ENCODE measurements at regions not wholly inside any gene's neighbourhood (a gene's known extent, or its start where the extent isn't known, plus 50 kb on each side); places are given as distances from the start of the nearest gene placed in this dataset.
A peak's percentile ranks its signal among the peaks of the same experiment; 100 is the strongest.

DNA sequence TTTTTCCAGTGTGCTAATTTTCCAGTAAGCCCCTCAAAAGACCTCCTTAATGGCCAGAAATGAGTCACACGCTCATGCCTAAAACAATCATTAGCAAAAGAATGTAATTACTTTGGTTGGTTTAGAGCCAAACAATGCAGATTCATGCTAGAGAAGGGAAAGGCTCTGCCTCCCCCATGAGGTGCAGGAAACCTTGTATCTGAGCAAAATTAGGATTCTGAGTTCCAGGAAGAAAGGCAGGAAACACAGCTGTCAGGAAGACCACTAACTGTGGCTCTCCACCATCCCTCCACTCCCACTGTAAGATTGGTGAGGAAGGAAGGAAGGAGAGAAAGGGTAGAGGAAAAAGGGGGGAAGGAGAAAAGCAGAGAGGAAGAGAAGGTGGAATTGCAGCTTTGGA is 104.9 kb upstream of the DHX15 start:
- ATAC-seq = no peak
- TF ChIP-seq, protein P1, sequence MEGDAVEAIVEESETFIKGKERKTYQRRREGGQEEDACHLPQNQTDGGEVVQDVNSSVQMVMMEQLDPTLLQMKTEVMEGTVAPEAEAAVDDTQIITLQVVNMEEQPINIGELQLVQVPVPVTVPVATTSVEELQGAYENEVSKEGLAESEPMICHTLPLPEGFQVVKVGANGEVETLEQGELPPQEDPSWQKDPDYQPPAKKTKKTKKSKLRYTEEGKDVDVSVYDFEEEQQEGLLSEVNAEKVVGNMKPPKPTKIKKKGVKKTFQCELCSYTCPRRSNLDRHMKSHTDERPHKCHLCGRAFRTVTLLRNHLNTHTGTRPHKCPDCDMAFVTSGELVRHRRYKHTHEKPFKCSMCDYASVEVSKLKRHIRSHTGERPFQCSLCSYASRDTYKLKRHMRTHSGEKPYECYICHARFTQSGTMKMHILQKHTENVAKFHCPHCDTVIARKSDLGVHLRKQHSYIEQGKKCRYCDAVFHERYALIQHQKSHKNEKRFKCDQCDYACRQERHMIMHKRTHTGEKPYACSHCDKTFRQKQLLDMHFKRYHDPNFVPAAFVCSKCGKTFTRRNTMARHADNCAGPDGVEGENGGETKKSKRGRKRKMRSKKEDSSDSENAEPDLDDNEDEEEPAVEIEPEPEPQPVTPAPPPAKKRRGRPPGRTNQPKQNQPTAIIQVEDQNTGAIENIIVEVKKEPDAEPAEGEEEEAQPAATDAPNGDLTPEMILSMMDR (IDR thresholded peaks at IDR 0.05) = no peak
- no peak for TF ChIP-seq POLR2A (IDR thresholded peaks at IDR 0.05)
- Histone ChIP-seq H3K4me3 (no peak overlapping the region), H3K9me3 (peaks cover 0 to 11% (median 2%) of the 10 kb centered on the region in 12 donors), H3K27ac (no peak overlapping the region), H3K27me3 (no peaks in the 10 kb centered on the region), H3K36me3 (no peaks in the 10 kb centered on the region), H3K4me1 (no peaks in the 10 kb centered on the region)
- intact Hi-C loops (cut with DNase I) = loop anchor here in 7 of 10 donors (5.0 to 10.0 kb wide), 2 partner anchors 202 to 204 kb away; no protein-coding TSS in a partner anchor
- no peak for DNase-seq
- WGBS, 4 donors = 55 to 67% (median 58%) methylated on average over 1 of the region's 1 CpG

DNA sequence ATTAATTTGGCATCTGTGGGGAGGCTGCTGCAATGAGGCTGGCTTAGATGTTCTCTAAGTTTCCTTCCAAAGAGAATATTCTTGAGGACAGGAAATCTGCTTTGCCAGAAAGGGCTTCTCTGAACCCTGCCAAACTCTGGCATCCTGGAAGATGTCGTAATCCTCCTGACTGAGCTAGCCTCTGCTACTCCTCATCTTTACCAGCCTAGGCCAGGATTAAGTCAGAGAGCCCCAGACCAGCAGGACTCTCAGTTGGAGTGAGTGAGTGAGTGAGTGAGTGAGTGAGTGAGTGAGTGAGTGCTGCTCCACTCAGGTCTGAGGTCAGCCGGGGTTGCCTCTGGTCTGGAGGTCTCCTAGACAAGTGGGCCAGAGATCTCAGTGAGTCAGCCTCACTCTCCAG is 104.9 kb upstream of the SOD3 start:
- Histone ChIP-seq H3K27me3 (no peaks in the 10 kb centered on the region), H3K36me3 (no peaks in the 10 kb centered on the region), H3K27ac (no peak overlapping the region), H3K4me1 (no peaks in the 10 kb centered on the region), H3K4me3 (no peak overlapping the region), H3K9me3 (peaks cover 0 to 11% (median 2%) of the 10 kb centered on the region in 12 donors)
- intact Hi-C loops (cut with DNase I) = loop anchor here in 1 of 10 donors (5.0 kb wide), 1 partner anchor 203 kb away; no protein-coding TSS in a partner anchor
- TF ChIP-seq, protein P1 (IDR thresholded peaks at IDR 0.05) = no peak
- TF ChIP-seq POLR2A (IDR thresholded peaks at IDR 0.05) = no peak
- 61 to 71% (median 66%) methylated on average over 2 of the region's 2 CpGs for WGBS, 4 donors
- DNase-seq = peak in 2 of 5 donors; percentile 11 to 31
- ATAC-seq = peak in 3 of 4 donors; percentile 30 to 81 (median 55)

DNA sequence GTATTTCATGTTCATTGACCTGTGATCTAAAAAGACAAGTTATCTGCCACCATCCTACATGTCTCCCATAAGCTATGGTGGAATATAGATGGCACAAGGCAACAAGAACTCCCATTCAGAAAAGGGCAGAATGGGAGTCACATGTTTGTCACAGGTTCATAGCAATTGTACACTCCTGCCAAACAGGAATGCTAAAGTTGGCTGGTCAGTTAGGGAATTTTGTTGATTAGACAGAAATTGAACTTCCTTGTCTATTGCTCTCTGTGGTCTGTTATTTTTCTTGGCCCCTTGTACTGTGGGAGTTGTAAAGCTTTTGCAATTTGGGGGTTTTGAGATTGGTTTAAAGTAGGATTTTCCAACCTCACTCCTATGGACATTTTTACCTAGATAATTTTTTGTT is 101.7 kb upstream of the SOD3 start:
- Histone ChIP-seq H3K27me3 (no peaks in the 10 kb centered on the region), H3K27ac (no peak overlapping the region), H3K9me3 (peaks cover 0 to 11% (median 2%) of the 10 kb centered on the region in 12 donors), H3K36me3 (no peaks in the 10 kb centered on the region), H3K4me1 (no peaks in the 10 kb centered on the region), H3K4me3 (no peak overlapping the region)
- no peak for ATAC-seq
- TF ChIP-seq POLR2A (IDR thresholded peaks at IDR 0.05) = no peak
- TF ChIP-seq, protein P1 (IDR thresholded peaks at IDR 0.05) = no peak
- DNase-seq = no peak
- intact Hi-C loops (cut with DNase I) = loop anchor here in 1 of 10 donors (5.0 kb wide), 1 partner anchor 206 kb away; no protein-coding TSS in a partner anchor

DNA sequence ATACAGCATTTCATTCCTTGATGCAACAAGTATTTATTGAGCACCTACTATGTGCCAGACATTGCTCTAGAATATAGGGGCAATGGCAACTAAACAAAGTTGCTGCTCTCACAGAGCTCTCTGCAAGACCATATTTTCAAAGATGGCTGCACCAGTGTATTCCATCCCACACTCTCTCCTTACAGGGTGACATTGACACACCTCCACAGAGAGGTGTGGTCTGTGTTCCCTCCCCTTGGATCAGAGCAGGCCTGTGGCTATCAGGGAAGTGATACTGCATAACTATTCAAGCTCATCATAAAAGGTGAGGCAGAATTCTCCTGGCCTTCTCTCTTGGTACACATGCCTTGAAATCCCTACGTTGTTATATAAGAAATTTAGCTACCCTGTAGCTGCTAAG is 95.3 kb upstream of the SOD3 start:
- 86 to 94% (median 90%) methylated on average over 1 of the region's 1 CpG for WGBS, 4 donors

More for the DNA sequence above, 95.3 kb upstream of the SOD3 start:
- Histone ChIP-seq H3K27ac (no peak overlapping the region), H3K9me3 (no peaks in the 10 kb centered on the region), H3K36me3 (no peaks in the 10 kb centered on the region), H3K4me1 (no peaks in the 10 kb centered on the region), H3K27me3 (no peaks in the 10 kb centered on the region), H3K4me3 (no peak overlapping the region)
- intact Hi-C loops (cut with DNase I) = no loop called here
- no peak for ATAC-seq
- no peak for TF ChIP-seq POLR2A (IDR thresholded peaks at IDR 0.05)
- TF ChIP-seq, protein P1 (IDR thresholded peaks at IDR 0.05) = no peak
- no peak for DNase-seq
